ENCODE measurements at regions not wholly inside any gene's neighbourhood (a gene's known extent, or its start where the extent isn't known, plus 50 kb on each side); places are given as distances from the start of the nearest gene placed in this dataset.

GRCh38 chr9:93900971-93901861, 53.9 kb downstream of the BARX1 start:
- DNase-seq (ENCODE audit: low read depth in 2 of 2) = no peak

GRCh38 chr9:93900436-93900819, 54.7 kb downstream of the BARX1 start:
- DNase-seq (ENCODE audit: low read depth in 2 of 2) = no peak

GRCh38 chr9:93899609-93900435, 55.3 kb downstream of the BARX1 start:
- DNase-seq (ENCODE audit: low read depth in 2 of 2) = no peak

- no peak for DNase-seq (ENCODE audit: low read depth in 2 of 2)
Observed at GRCh38 chr9:93898502-93899426, 56.4 kb downstream of the BARX1 start.

- no peak for DNase-seq (ENCODE audit: low read depth in 2 of 2)
Observed at GRCh38 chr9:93898026-93898425, 57.1 kb downstream of the BARX1 start.

- no peak for DNase-seq (ENCODE audit: low read depth in 2 of 2)
Observed at GRCh38 chr9:93897075-93897970, 57.8 kb downstream of the BARX1 start.

- no peak for DNase-seq (ENCODE audit: low read depth in 2 of 2)
Observed at GRCh38 chr9:93896496-93897033, 58.6 kb downstream of the BARX1 start.

GRCh38 chr9:93896093-93896492, 59.1 kb downstream of the BARX1 start:
- no peak for DNase-seq (ENCODE audit: low read depth in 2 of 2)

- no peak for DNase-seq (ENCODE audit: low read depth in 2 of 2)
Observed at GRCh38 chr9:93895535-93895934, 59.6 kb downstream of the BARX1 start.

GRCh38 chr9:93894691-93895079, 60.5 kb downstream of the BARX1 start:
- DNase-seq (ENCODE audit: low read depth in 2 of 2) = no peak

- no peak for DNase-seq (ENCODE audit: low read depth in 2 of 2)
Observed at GRCh38 chr9:93893899-93894690, 61.1 kb downstream of the BARX1 start.

- no peak for DNase-seq (ENCODE audit: low read depth in 2 of 2)
Observed at GRCh38 chr9:93893194-93893593, 62.0 kb downstream of the BARX1 start.

- no peak for DNase-seq (ENCODE audit: low read depth in 2 of 2)
Observed at GRCh38 chr9:93892748-93893147, 62.4 kb downstream of the BARX1 start.

GRCh38 chr9:93891549-93892310, 63.4 kb downstream of the BARX1 start:
- DNase-seq (ENCODE audit: low read depth in 2 of 2) = no peak

- no peak for DNase-seq (ENCODE audit: low read depth in 2 of 2)
Observed at GRCh38 chr9:93891050-93891449, 64.1 kb downstream of the BARX1 start.

GRCh38 chr9:93890436-93890935, 64.7 kb downstream of the BARX1 start:
- no peak for DNase-seq (ENCODE audit: low read depth in 2 of 2)

GRCh38 chr9:93886911-93887310, 68.2 kb downstream of the BARX1 start:
- no peak for DNase-seq (ENCODE audit: low read depth in 2 of 2)

- no peak for DNase-seq (ENCODE audit: low read depth in 2 of 2)
Observed at GRCh38 chr9:93884808-93885207, 70.3 kb downstream of the BARX1 start.

Data from stimulated activated CD4-positive, alpha-beta T cell treated with anti-CD3 and anti-CD28 coated beads, Interleukin-15, amount 100 ng/mL, for 48 hours (primary cell).